GM19438 (cell line): ENCODE measurements at regions not wholly inside any gene's neighbourhood (a gene's known extent, or its start where the extent isn't known, plus 50 kb on each side); places are given as distances from the start of the nearest gene placed in this dataset.

Experiments used
- ATAC-seq: cut with Tn5 transposase; IDR thresholded peaks from one replicate; pipeline ENCODE4 v1.9.1; 2021; ENCODE audit warnings: low read depth; ENCODE audit not compliant: unreplicated experiment

DNA sequence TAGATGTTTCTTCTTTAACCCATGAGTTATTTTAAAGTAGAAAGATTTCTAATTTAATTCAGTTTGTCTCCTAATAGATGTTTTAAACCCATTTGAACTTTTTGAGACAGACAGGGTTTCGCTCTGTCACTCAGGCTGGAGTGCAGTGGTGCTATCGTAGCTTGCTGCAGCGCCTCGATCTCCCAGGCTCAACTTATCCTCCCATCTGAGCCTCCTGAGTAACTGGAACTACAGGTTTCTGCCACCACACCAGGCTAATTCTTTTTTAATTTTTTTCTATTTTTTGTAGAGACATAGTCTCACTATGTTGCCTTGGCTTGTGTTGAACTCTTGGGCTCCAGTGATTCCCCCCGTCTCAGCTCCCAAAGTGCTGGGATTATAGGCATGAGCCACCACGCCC lies 53.0 kb upstream of the RAB18 start:
- ATAC-seq = no peak

DNA sequence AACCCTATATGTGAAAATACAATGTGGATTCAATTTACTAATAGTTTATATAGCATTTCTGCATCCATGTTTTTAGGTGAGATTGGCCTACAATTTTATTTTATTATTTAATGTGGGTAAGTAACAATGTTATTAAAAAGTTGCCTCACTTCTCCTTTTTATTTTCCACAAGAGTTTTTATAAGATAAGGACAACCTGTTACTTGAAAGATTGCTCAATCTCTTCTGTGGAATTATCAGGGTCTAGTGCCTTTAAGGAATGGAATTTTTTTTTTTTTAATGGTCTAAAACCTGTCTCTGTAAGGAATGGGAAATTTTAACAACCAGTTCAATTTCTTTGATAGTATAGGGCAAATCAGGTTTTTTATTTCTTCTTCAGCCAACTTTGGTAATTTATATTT lies 53.9 kb upstream of the RAB18 start:
- no peak for ATAC-seq

DNA sequence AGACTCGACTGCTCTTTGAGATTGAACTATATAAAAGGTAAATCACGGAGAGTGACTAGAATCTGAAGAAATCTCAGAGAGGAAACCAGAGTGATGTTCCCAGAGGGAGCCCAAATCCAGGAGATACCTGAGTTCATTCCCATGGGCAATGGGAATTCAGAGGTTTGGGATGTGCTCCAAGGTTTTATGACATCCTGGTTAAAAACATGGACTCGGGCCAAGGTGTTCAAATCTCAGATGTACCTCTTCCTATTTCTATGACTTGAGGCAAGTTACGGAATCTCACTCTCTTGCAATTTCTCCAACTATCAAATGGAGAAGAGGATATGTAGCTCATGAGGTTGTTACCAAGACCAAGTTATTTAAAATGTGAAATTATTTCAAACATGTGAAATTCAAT lies 54.5 kb upstream of the RAB18 start:
- no peak for ATAC-seq

DNA sequence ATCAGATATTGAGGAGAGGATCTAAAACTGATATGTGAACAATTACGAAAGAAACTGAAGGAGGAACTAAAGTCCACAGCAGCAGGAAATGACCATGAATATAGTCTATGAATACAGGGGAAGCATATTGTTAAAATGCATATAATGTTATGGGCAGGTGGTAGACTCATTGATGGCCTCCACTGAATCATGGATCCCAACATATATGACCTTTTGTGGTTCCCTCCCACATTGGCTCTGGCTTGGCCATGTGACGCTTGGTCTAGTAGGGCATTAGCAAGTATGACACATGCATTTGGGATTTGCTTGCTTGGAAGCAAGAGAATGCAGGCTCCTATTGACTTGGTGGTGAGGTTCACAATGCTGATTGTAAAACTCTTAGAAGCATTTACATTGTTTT lies 55.2 kb upstream of the RAB18 start:
- no peak for ATAC-seq

DNA sequence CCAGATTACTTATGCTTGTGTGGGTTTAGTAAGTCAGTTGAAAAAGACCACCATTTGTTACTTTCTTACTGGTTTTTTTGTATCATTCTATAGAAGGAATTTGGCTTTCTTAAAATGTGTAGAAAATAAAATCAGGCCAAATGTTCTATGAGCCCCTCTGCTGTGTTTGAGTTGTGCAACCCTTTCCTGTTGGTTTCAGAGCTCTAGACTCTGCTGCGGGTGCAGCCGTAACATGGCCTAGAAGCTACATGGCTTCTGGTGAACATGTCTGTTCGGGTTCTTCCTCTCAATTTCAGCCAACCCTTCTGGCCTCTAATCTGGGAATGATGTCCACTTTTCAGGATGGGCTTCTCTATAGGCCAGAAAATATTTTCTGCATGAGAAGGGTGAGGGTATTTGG lies 56.6 kb upstream of the RAB18 start:
- ATAC-seq = no peak

DNA sequence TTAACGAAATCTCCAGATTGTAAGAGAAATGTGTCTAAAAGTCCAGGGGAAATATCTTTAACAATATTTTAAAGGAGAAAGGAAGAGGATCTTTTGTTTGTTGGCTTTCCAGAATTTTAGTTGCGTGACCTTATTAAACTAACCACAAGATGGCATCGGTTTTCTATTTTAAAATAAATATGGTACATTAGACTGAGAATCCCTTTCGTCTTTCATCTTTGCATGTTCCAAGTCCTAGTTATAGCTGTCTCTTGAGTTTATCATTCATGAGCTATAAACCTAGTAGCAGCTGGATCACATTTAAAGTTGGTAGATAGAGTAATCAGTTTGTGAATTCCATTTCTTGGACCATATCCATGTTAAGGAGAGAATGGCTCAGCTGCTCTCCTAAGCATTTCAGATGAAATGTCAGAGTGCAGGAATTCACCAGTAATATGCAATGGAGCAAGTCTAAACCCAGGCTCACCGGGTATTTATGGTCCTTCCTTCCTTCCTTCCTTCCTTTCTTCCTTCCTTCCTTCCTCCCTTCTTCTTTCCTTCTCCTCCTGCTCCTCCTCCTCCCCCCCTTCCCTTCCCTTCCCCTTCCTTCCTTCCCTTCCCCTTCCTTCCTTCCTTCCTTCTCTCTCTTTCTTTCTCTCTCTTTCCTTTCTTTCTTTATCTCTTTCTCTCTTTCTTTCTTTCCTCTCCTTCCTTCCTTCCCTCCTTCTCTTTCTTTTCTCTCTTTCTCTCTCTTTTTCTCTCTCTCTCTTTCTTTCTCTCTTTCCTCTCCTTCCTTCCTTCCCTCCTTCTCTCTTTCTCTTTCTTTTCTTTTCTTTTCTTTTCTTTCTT lies 57.8 kb upstream of the RAB18 start:
- no peak for ATAC-seq

DNA sequence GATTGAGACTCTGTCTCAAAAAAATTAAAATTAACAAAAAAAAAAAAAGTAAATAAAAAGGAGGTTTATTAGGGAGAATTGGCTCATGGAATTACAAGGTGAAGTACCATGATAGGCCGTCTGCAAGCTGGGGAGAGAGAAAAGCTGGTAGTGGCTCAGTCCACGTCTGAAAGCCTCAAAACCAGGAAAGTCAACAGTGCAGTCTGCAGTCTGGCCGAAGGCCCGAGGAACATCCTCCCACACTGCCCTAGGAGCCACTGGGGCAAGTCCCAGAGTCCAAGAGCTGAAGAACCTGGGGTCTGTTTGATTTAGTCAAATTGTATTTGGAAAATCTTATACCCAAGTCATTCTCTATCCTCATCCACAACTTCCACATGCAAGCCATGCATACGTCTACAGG lies 59.0 kb upstream of the RAB18 start:
- ATAC-seq = no peak

DNA sequence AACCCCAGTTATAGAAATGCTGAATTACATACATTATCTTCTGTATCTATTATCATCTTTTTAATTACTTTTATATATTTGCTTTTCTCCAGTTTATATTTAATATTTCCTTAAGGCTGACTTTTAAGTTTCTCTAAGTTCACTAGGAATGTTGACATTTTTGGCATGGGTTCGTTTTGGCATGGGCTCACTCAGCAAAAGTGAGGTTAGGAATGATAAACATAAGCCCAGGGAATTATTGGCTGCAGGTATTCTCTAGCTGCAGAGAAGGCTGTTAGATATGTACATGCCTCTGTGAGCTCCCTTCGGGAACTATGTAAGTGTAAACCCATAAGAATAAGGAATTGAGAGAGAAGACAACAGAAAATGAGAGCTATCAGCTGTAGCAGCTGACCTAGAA lies 63.6 kb upstream of the RAB18 start:
- ATAC-seq = no peak

DNA sequence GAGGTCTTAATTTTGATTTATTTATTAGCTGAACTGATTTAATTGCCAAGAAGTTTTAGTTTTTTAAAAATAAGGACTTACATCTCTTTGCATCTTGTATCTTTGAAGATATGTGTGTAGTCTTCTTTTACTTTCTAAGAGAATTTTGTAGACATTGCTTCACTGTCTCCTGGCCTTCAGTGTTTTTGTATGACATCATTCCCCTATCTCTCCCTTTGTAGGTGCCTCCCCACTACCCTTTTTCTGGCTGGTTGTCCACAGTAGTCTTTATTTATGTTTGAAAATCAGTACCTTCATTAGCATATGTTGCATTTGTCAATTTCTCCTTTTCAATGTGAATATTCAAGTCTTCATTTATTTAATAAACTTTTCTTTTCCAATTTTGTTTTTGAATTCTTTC lies 64.1 kb upstream of the RAB18 start:
- ATAC-seq = no peak

DNA sequence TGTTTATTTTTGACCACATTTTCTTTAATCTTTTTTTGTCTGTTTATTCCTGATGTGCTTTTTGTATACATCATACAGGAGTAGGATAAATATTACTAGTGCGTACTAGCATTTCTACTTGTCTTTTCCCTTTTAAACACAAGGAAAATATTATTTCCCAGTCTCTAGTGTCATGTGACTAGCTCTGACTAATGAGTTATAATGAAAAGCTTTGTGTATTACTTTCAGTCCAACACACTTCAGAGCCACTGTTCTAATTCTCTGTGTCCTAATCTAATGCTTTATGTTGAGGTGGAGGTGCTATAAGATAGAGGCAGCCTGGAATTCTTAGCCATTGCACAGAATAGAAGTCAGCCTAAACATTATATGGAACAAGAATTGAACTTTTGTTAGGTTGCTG lies 65.0 kb upstream of the RAB18 start:
- no peak for ATAC-seq

DNA sequence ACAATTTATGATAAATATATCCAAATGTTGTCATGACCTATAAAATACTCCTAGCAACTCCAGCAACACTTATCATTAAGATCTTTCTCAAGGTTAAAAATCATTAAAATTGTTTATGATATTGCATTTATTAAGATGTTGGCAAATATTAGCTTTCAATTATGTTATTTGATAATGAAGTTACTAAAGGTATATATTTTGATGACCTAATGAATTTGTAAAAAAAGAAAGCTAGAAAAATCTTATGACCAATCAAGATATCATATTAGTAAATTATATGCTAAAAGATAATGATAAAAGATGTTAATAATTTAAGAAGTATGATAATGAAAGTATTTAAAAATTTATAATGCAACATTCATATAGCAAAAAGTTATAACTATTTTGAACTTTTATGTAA lies 66.3 kb upstream of the RAB18 start:
- no peak for ATAC-seq

DNA sequence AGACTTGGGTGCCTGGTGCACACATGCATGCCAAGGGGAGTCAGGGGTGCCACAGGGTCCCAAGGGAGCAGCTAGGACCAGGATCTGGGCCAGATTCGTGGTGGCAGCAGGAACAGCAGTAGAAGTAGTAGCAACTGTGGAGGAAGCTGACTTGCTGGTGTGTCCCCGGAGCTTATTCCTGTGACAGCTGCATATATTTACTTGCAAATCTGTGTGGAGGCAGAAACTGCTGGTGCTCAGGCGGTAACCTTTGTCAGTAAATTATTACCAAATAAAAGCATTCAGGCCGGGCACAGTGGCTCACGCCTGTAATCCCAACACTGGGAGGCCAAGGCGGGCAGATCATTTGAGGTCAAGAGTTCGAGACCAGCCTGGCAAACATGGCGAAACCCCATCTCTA lies 67.4 kb upstream of the RAB18 start:
- no peak for ATAC-seq

DNA sequence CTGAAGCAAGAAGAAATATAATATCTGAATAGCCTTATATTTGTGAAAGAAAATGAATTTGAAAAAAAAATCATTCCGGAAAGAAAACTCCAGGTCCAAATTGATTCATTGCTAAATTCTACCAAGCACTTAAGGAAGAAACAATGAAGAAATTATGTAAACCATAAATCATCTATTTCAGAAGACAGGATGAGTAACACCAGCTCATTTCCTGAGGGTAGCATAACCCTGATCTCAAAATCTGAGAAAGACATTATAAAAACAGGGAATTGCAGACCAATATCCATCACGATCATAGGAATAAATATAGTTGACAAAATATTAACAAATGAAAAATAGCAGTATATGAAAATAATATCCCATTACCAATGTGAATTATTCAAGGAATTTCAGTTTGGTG lies 70.1 kb upstream of the RAB18 start:
- no peak for ATAC-seq

DNA sequence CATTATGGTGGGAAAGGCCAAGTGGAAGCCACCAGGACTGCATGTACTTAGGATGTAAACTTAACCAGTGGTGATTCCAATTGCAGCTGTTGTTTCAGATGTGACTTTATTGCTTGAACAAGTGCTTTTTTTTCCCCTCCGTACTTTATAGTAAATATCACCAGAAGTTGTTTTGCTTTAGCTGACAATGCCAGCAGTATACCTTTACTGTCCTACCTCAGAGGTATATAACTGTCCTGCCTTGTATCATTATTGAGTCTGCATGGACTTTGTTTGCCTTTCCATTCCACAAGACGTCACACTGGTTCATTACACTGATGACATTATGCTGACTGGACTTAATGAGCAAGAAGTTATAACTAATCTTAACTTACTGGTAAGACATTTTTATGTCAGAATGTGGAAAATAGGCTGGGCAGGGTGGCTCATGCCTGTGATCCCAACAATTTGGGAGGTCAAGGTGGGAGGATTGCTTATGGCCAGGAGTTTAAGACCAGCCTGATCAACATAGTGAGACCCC lies 77.1 kb upstream of the RAB18 start:
- no peak for ATAC-seq

DNA sequence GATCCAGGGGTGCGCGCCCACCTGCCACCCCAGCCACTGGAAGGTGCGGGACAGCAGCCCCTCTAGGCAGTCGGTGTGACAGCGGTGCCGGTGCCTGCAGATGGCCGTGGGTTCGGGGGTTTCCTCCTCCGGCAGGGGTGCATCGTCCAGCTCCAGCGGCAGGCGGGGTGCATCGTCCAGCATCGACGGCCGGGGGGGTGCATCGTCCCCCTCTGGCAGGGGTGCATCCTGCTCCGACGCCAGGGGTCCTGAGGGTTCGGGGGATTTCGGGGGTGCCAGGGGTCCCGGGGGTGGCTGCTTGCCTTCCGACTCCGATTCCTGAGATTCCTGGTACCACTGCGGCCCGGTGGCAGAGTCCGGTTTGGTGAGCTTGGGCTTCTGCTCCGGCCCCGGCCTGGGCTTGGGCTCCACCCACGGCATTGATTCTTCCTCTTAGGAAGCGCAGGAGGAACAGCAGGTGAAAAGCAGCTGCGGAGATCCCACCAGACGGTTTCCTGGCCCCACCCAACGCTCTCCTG lies 90.2 kb upstream of the RAB18 start:
- no peak for ATAC-seq

DNA sequence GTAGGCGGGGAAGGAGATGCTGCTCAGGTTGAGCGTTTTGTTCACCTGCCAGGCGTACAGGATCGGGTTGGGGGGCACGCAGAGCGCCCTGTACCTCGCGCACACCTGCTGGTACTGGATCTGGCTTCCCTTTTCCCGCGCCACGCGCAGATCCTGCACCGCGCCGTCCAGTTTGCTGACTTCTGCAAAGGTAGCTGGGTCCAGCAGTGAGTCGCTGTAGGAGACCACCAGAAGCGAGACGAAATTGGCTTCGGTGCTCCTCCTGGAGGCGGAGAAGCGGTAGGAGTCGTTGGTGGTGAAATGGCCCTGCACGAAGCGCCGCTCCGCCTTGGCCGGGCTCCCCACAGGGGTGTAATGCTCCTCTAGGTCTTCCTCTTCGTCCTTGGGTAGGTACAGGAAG lies 90.7 kb upstream of the RAB18 start:
- ATAC-seq = no peak

DNA sequence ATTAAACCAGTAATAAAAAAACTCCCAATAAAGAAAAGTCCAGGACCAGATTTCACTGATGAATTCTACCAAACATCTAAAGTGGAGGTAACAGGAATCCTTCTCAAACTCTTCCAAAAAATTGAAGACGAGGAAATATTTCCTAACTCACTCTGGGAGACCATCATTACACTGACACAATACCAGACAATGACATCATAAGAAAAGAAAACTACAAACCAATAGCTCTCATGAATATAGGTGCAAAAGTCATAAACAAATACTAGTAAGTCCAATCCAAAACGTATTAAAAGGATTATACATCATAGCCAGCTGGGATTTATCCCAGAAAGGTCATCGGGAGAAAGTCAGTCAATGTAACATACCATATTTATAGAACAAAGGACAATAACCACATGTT lies 94.0 kb upstream of the RAB18 start:
- no peak for ATAC-seq

DNA sequence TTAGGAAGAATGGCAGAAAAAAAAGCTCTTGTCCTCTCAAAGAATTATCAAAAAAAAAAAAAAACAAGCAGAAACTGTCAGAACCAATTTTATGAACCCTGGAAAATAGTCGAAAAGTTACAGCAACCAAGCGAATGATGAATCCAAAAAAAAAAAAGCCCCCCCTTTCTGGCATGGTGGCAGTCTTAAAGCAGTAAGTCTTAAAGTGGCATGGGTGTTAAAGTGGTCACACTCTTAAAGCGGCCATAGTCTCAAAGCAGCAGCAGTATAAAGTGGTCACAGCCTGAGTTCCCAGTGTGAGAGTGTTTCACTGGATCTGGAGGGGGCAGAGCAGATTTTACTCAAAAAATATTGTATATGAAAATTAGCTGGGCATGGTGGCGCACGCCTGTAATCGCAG lies 96.8 kb upstream of the RAB18 start:
- ATAC-seq = no peak

DNA sequence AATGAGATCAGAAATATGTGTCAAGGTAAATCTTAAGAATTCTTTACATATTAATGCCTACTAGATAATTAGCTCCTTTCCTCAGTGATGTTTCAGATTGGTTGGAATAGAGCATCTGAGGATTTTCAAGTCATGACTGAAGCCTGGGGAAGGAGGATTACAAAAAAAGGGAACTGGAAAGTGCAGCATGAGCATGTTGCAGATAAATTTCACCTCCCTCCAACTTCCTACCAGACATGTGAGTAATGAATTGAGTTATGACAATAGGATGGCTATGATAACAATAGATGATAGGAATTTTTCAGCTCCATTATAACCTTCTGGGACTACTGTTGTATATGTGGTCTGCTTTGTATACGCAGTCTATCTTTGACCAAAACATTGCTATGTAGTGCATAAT lies 104.2 kb upstream of the RAB18 start:
- ATAC-seq = no peak

DNA sequence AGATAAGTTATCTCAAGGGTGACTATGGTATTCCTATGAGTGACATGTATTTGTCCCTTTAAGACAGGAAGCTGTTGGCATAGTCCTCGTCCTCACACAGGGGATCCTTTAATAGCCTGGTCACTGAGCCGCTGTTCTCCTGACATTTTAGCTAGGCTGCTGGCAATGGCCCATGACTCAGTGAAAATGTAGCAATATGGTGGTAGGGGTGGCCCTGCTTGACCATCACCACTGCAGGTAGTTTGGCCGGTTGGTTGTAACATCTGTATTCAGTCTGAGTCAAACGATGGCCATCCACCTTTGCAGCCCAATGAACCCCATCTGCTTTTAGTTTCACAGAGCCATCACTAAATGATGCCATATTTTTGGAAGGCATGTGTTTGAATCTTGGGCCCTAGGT lies 110.1 kb upstream of the RAB18 start:
- ATAC-seq = no peak

DNA sequence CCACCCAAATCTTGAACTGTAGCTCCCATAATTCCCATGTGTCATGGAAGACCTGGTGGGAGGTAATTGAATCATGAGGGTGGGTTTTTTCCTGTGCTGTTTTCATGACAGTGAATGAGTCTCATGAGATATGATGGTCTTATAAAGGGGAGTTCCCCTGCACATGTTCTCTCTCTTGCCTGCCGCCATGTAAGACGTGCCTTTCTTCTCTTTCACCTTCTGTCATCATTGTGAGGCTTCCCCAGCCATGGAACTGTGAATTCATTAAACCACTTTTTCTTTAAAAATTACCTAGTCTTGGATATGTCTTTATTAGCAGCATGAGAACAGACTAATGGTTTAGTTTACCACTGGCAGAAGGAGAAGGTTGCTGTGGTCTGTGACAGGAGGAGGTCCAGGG lies 111.5 kb upstream of the RAB18 start:
- no peak for ATAC-seq

DNA sequence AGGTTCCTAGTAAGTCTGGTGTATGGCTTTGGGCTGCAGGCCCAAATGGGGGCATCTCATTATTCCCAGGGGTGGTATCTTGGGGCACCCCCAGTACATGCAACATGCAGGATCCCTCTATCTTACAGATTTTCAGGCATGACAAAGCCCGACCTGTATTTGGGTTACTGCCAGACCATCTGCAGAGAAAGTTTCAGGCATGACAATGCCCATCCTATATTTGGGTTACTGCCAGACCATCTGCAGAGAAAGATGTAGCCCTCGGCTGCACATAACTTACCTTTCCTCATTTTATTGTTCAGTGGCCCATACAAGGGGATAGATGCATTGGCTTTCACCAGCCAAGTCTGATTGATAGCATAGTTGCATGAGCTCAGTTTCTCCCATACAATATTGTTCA lies 112.2 kb upstream of the RAB18 start:
- ATAC-seq = no peak

DNA sequence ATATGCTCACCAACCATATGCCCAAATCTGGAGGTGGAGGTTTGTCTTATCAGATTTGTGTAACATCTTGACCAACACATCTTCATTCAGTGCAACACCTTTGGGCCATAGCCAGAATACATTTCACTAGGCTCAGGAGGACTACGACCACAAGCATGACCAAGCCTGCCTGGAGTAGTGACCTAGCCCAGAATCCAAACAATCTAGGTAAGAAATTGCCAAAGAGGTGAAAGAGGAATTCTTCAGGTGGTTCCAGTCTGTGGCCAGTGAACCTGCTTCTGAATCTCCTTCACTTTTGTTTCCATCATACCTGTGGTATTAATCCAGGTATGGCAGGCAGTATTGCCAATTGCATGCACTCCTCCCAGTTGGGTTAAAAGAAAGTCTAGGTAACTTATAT lies 112.8 kb upstream of the RAB18 start:
- ATAC-seq = no peak
